Esophagus squamous epithelium (tissue), 4 donors: ENCODE measurements at regions not wholly inside any gene's neighbourhood (a gene's known extent, or its start where the extent isn't known, plus 50 kb on each side); places are given as distances from the start of the nearest gene placed in this dataset.

Experiments used
- CTCF ChIP-seq, 6 experiments: fragments of 450-650 bp in 4 of 6; fragments of 200-600 bp in 2 of 6; sonication (generic) in 2 of 6; IDR thresholded peaks; one replicate each; pipeline ENCODE4 v1.5.1; 2016 to 2019; ENCODE audit warnings: antibody characterized with exemption in 6 of 6, mild to moderate bottlenecking in 4 of 6, moderate library complexity in 4 of 6
- POLR2A ChIP-seq, 4 donors: fragments of 450-650 bp; IDR thresholded peaks; one replicate each; pipeline ENCODE4 v1.6.1; 2017; ENCODE audit warnings: antibody characterized with exemption in 4 of 4, mild to moderate bottlenecking in 4 of 4, moderate library complexity in 3 of 4

GRCh38 chr15:92708635-92709034 is 53.1 kb upstream of the FAM174B start:
- TF ChIP-seq CTCF (IDR thresholded peaks at IDR 0.05) (no peak), POLR2A (IDR thresholded peaks at IDR 0.05) (no peak)
